GM23338 (cell line): ENCODE measurements at regions not wholly inside any gene's neighbourhood (a gene's known extent, or its start where the extent isn't known, plus 50 kb on each side); places are given as distances from the start of the nearest gene placed in this dataset.

ENCODE experiments used
- ATAC-seq: fragments of 200-7000 bp; cut with Tn5 transposase; 3 replicates; pipeline ENCODE4 v1.9.1; 2020
- DNase-seq: peaks from one replicate; pipeline ENCODE4 v3.0.0-alpha.2; 2015; ENCODE audit warnings: low spot score
- H2AFZ ChIP-seq: fragments of 200-600 bp; sonication (generic); 2 replicates; pipeline ENCODE4 v1.8.0; 2016; ENCODE audit warnings: antibody characterized with exemption, mild to moderate bottlenecking, moderate library complexity
- H3F3A ChIP-seq: fragments of 200-600 bp; sonication (generic); replicated peaks from 2 replicates; pipeline ENCODE4 v1.8.0; 2017; ENCODE audit warnings: antibody characterized with exemption, mixed run types, low read depth
- H3K27ac ChIP-seq: fragments of 200-600 bp; sonication (generic); 2 replicates; pipeline ENCODE4 v1.6.1; 2016; ENCODE audit warnings: low read depth
- H3K27me3 ChIP-seq: fragments of 200-600 bp; sonication (generic); 2 replicates; pipeline ENCODE4 v1.8.0; 2016; ENCODE audit warnings: mild to moderate bottlenecking, mixed run types, moderate library complexity; ENCODE audit not compliant: insufficient read depth
- H3K36me3 ChIP-seq: fragments of 200-600 bp; sonication (generic); 2 replicates; pipeline ENCODE4 v1.8.0; 2016; ENCODE audit warnings: mild to moderate bottlenecking; ENCODE audit not compliant: insufficient read depth
- H3K4me1 ChIP-seq: fragments of 200-600 bp; sonication (generic); 2 replicates; pipeline ENCODE4 v1.8.0; 2016; ENCODE audit warnings: mild to moderate bottlenecking, moderate library complexity; ENCODE audit not compliant: insufficient read depth
- H3K4me2 ChIP-seq: fragments of 200-600 bp; sonication (generic); 2 replicates; pipeline ENCODE4 v1.7.1; 2017; ENCODE audit warnings: mixed run types
- H3K4me3 ChIP-seq: fragments of 200-600 bp; sonication (generic); 2 replicates; pipeline ENCODE4 v1.6.1; 2016; ENCODE audit warnings: mixed run types
- H3K79me2 ChIP-seq: fragments of 200-600 bp; sonication (generic); replicated peaks from 2 replicates; pipeline ENCODE4 v1.8.0; 2017; ENCODE audit warnings: mild to moderate bottlenecking; ENCODE audit not compliant: insufficient read depth
- H3K9me2 ChIP-seq: fragments of 200-600 bp; sonication (generic); 2 replicates; pipeline ENCODE4 v1.8.0; 2017; ENCODE audit not compliant: insufficient read depth
- H4K20me1 ChIP-seq: fragments of 200-600 bp; sonication (generic); replicated peaks from 2 replicates; pipeline ENCODE4 v1.8.0; 2017; ENCODE audit warnings: mild to moderate bottlenecking; ENCODE audit not compliant: insufficient read depth
- H3K27ac Mint-ChIP-seq: 2 replicates; pipeline ENCODE4 v1.8.0; 2020; ENCODE audit warnings: inconsistent platforms, mild to moderate bottlenecking, moderate library complexity, mixed read lengths
- H3K27me3 Mint-ChIP-seq: 3 replicates; pipeline ENCODE4 v1.8.0; 2022; ENCODE audit warnings: low read depth, mild to moderate bottlenecking, moderate library complexity, mixed read lengths, inconsistent platforms; ENCODE audit not compliant: insufficient read depth, poor library complexity
- H3K36me3 Mint-ChIP-seq: 3 replicates; pipeline ENCODE4 v1.8.0; 2021; ENCODE audit warnings: low read depth, mild to moderate bottlenecking, inconsistent platforms, moderate library complexity, mixed read lengths
- H3K4me1 Mint-ChIP-seq: 3 replicates; pipeline ENCODE4 v1.8.0; 2020; ENCODE audit warnings: mild to moderate bottlenecking, inconsistent platforms, mixed read lengths
- H3K4me3 Mint-ChIP-seq: 3 replicates; pipeline ENCODE4 v1.8.0; 2021; ENCODE audit warnings: moderate library complexity, mild to moderate bottlenecking, inconsistent platforms, mixed read lengths
- H3K9me3 Mint-ChIP-seq: 3 replicates; pipeline ENCODE4 v1.8.0; 2020; ENCODE audit warnings: moderate library complexity, mild to moderate bottlenecking, inconsistent platforms, mixed read lengths
- CREB1 ChIP-seq: fragments of 250-450 bp; sonication (Bioruptor Pico); IDR thresholded peaks from 2 replicates; pipeline ENCODE4 v1.5.0; 2020; ENCODE audit warnings: low read depth, mild to moderate bottlenecking, moderate library complexity
- CTCF ChIP-seq, 2 experiments: fragments of 200-600 bp in 1 of 2; sonication (generic) in 1 of 2; conservative IDR thresholded peaks; 2 replicates each; pipeline versions ENCODE4 v1.5.1 to v1.6.1; 2016 to 2017; ENCODE audit warnings: antibody characterized with exemption in 2 of 2, low read depth in 2 of 2, mild to moderate bottlenecking in 2 of 2, moderate library complexity in 1 of 2
- ETS1 ChIP-seq: IDR thresholded peaks from 2 replicates; pipeline ENCODE4 v1.6.1; 2016; ENCODE audit warnings: antibody characterized with exemption
- EZH2 ChIP-seq: fragments of 200-600 bp; sonication (generic); IDR thresholded peaks from one replicate; pipeline ENCODE4 v1.8.0; 2017; ENCODE audit warnings: antibody characterized with exemption, mild to moderate bottlenecking, low read depth; ENCODE audit not compliant: unreplicated experiment
- EZH2phosphoT487 ChIP-seq: fragments of 200-600 bp; sonication (generic); IDR thresholded peaks from one replicate; pipeline ENCODE4 v1.8.1; 2018; ENCODE audit warnings: antibody characterized with exemption; ENCODE audit not compliant: unreplicated experiment
- JUNB ChIP-seq: IDR thresholded peaks from one replicate; pipeline ENCODE4 v1.6.1; 2016; ENCODE audit warnings: antibody characterized with exemption; ENCODE audit not compliant: unreplicated experiment
- NANOG ChIP-seq: IDR thresholded peaks from 2 replicates; pipeline ENCODE4 v1.6.1; 2016; ENCODE audit warnings: antibody characterized with exemption, borderline replicate concordance
- POLR2AphosphoS5 ChIP-seq: IDR thresholded peaks from 2 replicates; pipeline ENCODE4 v1.6.1; 2016; ENCODE audit warnings: antibody characterized with exemption, low read depth
- REST ChIP-seq: IDR thresholded peaks from one replicate; pipeline ENCODE4 v1.6.1; 2018; ENCODE audit warnings: antibody characterized with exemption; ENCODE audit not compliant: unreplicated experiment
- STAT1 ChIP-seq: IDR thresholded peaks from one replicate; pipeline ENCODE4 v1.6.1; 2016; ENCODE audit warnings: antibody characterized with exemption; ENCODE audit not compliant: unreplicated experiment
- ZNF114 ChIP-seq: fragments of 250-450 bp; sonication (Bioruptor Pico); IDR thresholded peaks from 2 replicates; pipeline ENCODE4 v1.5.0; 2020; ENCODE audit warnings: mild to moderate bottlenecking, moderate library complexity
- ZNF331 ChIP-seq: fragments of 250-450 bp; sonication (Bioruptor Pico); IDR thresholded peaks from 2 replicates; pipeline ENCODE4 v1.5.0; 2020; ENCODE audit warnings: low read depth, mild to moderate bottlenecking, moderate library complexity
- ZNF462 ChIP-seq: fragments of 250-450 bp; sonication (Bioruptor Pico); IDR thresholded peaks from 2 replicates; pipeline ENCODE4 v1.5.0; 2020; ENCODE audit warnings: mild to moderate bottlenecking, moderate library complexity

GRCh38 chr10:129047600-129047999, 419.4 kb upstream of the MGMT start:
- Histone ChIP-seq H3K9me2 (peaks cover 7% of the 10 kb centered on the region; the same call in 1 of the 2 replicates), H3K4me3 (no peak overlapping the region), H3K36me3 (no peaks in the 10 kb centered on the region), H3K27ac (no peak overlapping the region), H3K4me1 (no peaks in the 10 kb centered on the region), H3F3A (no peaks in the 10 kb centered on the region), H3K4me2 (no peak overlapping the region), H2AFZ (no peak overlapping the region), H4K20me1 (no peaks in the 10 kb centered on the region), H3K79me2 (no peaks in the 10 kb centered on the region), H3K27me3 (no peaks in the 10 kb centered on the region)
- no peaks in the 10 kb centered on the region for H3K9me3 Mint-ChIP-seq
- no peak for ATAC-seq
- no peak overlapping the region for H3K27ac Mint-ChIP-seq
- H3K36me3 Mint-ChIP-seq = no peaks in the 10 kb centered on the region
- no peak for DNase-seq
- H3K4me3 Mint-ChIP-seq = no peak overlapping the region
- H3K4me1 Mint-ChIP-seq = peaks cover 12% of the 10 kb centered on the region; the same call in 2 of the 3 replicates
- H3K27me3 Mint-ChIP-seq = peaks cover 4% of the 10 kb centered on the region
- no peak for TF ChIP-seq REST
- TF ChIP-seq POLR2AphosphoS5 = no peak
- TF ChIP-seq EZH2phosphoT487 = no peak
- no peak for TF ChIP-seq ETS1
- no peak for TF ChIP-seq CREB1 (CRISPR knock-in tag)
- no peak for TF ChIP-seq ZNF114 (CRISPR knock-in tag)
- no peak for TF ChIP-seq CTCF (conservative IDR thresholded peaks at IDR 0.05; ENCODE audit: low read depth in 2 of 2)
- no peak for TF ChIP-seq ZNF462 (CRISPR knock-in tag)
- no peak for TF ChIP-seq ZNF331 (CRISPR knock-in tag)
- TF ChIP-seq STAT1 = no peak
- no peak for TF ChIP-seq NANOG
- no peak for TF ChIP-seq EZH2
- TF ChIP-seq JUNB = no peak
